Breast epithelium (tissue), 4 donors: ENCODE measurements at regions not wholly inside any gene's neighbourhood (a gene's known extent, or its start where the extent isn't known, plus 50 kb on each side); places are given as distances from the start of the nearest gene placed in this dataset.

Source experiments
- DNase-seq, 2 donors: peaks; one replicate each; pipeline ENCODE4 v3.0.0-alpha.2; 2019; ENCODE audit warnings: low spot score in 2 of 2
- H3K27ac ChIP-seq, 2 donors: fragments of 200-600 bp; sonication (generic) in 1 of 2; one replicate each; pipeline ENCODE4 v1.5.1; 2016 to 2019; ENCODE audit warnings: mild to moderate bottlenecking in 1 of 2
- H3K27me3 ChIP-seq, 2 donors: fragments of 200-600 bp; sonication (generic) in 1 of 2; one replicate each; pipeline versions ENCODE4 v1.5.1 to v1.6.0; 2017 to 2019; ENCODE audit warnings: control low read depth in 1 of 2, mild to moderate bottlenecking in 1 of 2
- H3K36me3 ChIP-seq: fragments of 200-600 bp; one replicate; pipeline ENCODE4 v1.5.1; 2019
- H3K4me1 ChIP-seq, 2 donors: fragments of 200-600 bp; sonication (generic); one replicate each; pipeline ENCODE4 v1.5.1; 2016 to 2019; ENCODE audit warnings: control low read depth in 1 of 2
- H3K4me3 ChIP-seq, 3 donors: fragments of 200-600 bp; sonication (generic); 1 replicate in 2 of 3; 2 replicates in 1 of 3; pipeline ENCODE4 v1.5.1; 2016 to 2019; ENCODE audit warnings: mild to moderate bottlenecking in 3 of 3, moderate library complexity in 2 of 3
- H3K9me3 ChIP-seq, 2 donors: fragments of 200-600 bp; sonication (generic) in 1 of 2; one replicate each; pipeline ENCODE4 v1.5.1; 2016 to 2019; ENCODE audit warnings: control low read depth in 1 of 2
- CTCF ChIP-seq, 3 donors: fragments of 450-650 bp; IDR thresholded peaks; one replicate each; pipeline ENCODE4 v1.5.1; 2016 to 2017; ENCODE audit warnings: antibody characterized with exemption in 3 of 3, mild to moderate bottlenecking in 3 of 3, moderate library complexity in 3 of 3
- POLR2A ChIP-seq: fragments of 450-650 bp; IDR thresholded peaks from one replicate; pipeline ENCODE4 v1.6.1; 2016; ENCODE audit warnings: antibody characterized with exemption, mild to moderate bottlenecking, moderate library complexity
- POLR2AphosphoS5 ChIP-seq, 3 donors: sonication (generic); formaldehyde crosslinking; IDR thresholded peaks; one replicate each; pipeline ENCODE4 v1.6.1; 2017; ENCODE audit warnings: antibody characterized with exemption in 3 of 3
- intact Hi-C: fragments of 100-400 bp; cut with DNase I; formaldehyde crosslinking; loops from one replicate; pipeline ENCODE4 v1.15.1; 2023; ENCODE audit warnings: low total_unique reads

- TF ChIP-seq POLR2A (no peak), CTCF (IDR thresholded peaks at IDR 0.05) (no peak), POLR2AphosphoS5 (IDR thresholded peaks at IDR 0.05) (no peak)
- no peaks in the 10 kb centered on the region for H3K9me3 ChIP-seq
- no peak overlapping the region for H3K4me3 ChIP-seq
- no peaks in the 10 kb centered on the region for H3K27me3 ChIP-seq
- H3K4me1 ChIP-seq: no peaks in the 10 kb centered on the region
- H3K36me3 ChIP-seq: no peaks in the 10 kb centered on the region
- DNase-seq: no peak
- no peak overlapping the region for H3K27ac ChIP-seq
- intact Hi-C loops: no loop called here
These were observed 813.6 kb upstream of the ALCAM start for GRCh38 chr3:104553121-104553520.

- DNase-seq: no peak
- Histone ChIP-seq H3K36me3 (no peaks in the 10 kb centered on the region), H3K27me3 (no peaks in the 10 kb centered on the region), H3K4me3 (no peak overlapping the region), H3K9me3 (no peaks in the 10 kb centered on the region), H3K27ac (no peak overlapping the region), H3K4me1 (no peaks in the 10 kb centered on the region)
- intact Hi-C loops: no loop called here
- TF ChIP-seq CTCF (IDR thresholded peaks at IDR 0.05) (no peak), POLR2AphosphoS5 (IDR thresholded peaks at IDR 0.05) (no peak)
These were observed 812.3 kb upstream of the ALCAM start for GRCh38 chr3:104554425-104554824.

- no peaks in the 10 kb centered on the region for H3K4me1 ChIP-seq
- TF ChIP-seq CTCF (IDR thresholded peaks at IDR 0.05): no peak
- TF ChIP-seq POLR2AphosphoS5 (IDR thresholded peaks at IDR 0.05): no peak
- no peak for DNase-seq
- no peaks in the 10 kb centered on the region for H3K9me3 ChIP-seq
- no peaks in the 10 kb centered on the region for H3K36me3 ChIP-seq
- H3K4me3 ChIP-seq: no peak overlapping the region
- no peak overlapping the region for H3K27ac ChIP-seq
- intact Hi-C loops: no loop called here
- H3K27me3 ChIP-seq: no peaks in the 10 kb centered on the region
These were observed 811.0 kb upstream of the ALCAM start for GRCh38 chr3:104555728-104556127.

GRCh38 chr3:104556372-104557078 lies 810.2 kb upstream of the ALCAM start:
- no peaks in the 10 kb centered on the region for H3K36me3 ChIP-seq
- TF ChIP-seq POLR2AphosphoS5 (IDR thresholded peaks at IDR 0.05) (no peak), POLR2A (no peak), CTCF (IDR thresholded peaks at IDR 0.05) (no peak)
- no peaks in the 10 kb centered on the region for H3K4me1 ChIP-seq
- no peak overlapping the region for H3K27ac ChIP-seq
- DNase-seq: no peak
- H3K4me3 ChIP-seq: no peak overlapping the region
- no peaks in the 10 kb centered on the region for H3K9me3 ChIP-seq
- intact Hi-C loops: no loop called here
- H3K27me3 ChIP-seq: no peaks in the 10 kb centered on the region

GRCh38 chr3:104561324-104561723 lies 805.4 kb upstream of the ALCAM start:
- Histone ChIP-seq H3K9me3 (no peaks in the 10 kb centered on the region), H3K4me3 (no peak overlapping the region), H3K27me3 (no peaks in the 10 kb centered on the region), H3K36me3 (no peaks in the 10 kb centered on the region), H3K27ac (no peak overlapping the region), H3K4me1 (no peaks in the 10 kb centered on the region)
- TF ChIP-seq CTCF (IDR thresholded peaks at IDR 0.05) (no peak), POLR2AphosphoS5 (IDR thresholded peaks at IDR 0.05) (no peak), POLR2A (no peak)
- intact Hi-C loops: no loop called here
- no peak for DNase-seq
